IMR-90 (cell line): ENCODE measurements at regions not wholly inside any gene's neighbourhood (a gene's known extent, or its start where the extent isn't known, plus 50 kb on each side); places are given as distances from the start of the nearest gene placed in this dataset.
"Not testable (repeated sequence)": the region's sequence is repeated elsewhere in the genome, so short reads cannot be mapped to it uniquely, and the experiment has no call there.

Source experiments
- CHD1 ChIP-seq: IDR thresholded peaks from 2 replicates; pipeline ENCODE4 v1.6.1; 2012; ENCODE audit warnings: low read depth, low read length, improper control_type of control experiment
- CTCF ChIP-seq: conservative IDR thresholded peaks from 2 replicates; pipeline ENCODE4 v1.5.1; 2012; ENCODE audit warnings: mild to moderate bottlenecking, low read depth, low read length, improper control_type of control experiment
- ELK1 ChIP-seq: fragments of 150-350 bp; IDR thresholded peaks from 2 replicates; pipeline ENCODE4 v1.6.1; 2016; ENCODE audit warnings: low read depth, mild to moderate bottlenecking, low read length, moderate library complexity, borderline replicate concordance
- FOS ChIP-seq: fragments of 150-350 bp; IDR thresholded peaks from 2 replicates; pipeline ENCODE4 v1.6.1; 2016; ENCODE audit warnings: low read depth, low read length
- MAFK ChIP-seq: IDR thresholded peaks from 2 replicates; pipeline ENCODE4 v1.6.1; 2012; ENCODE audit warnings: low read depth, low read length, improper control_type of control experiment
- POLR2A ChIP-seq: IDR thresholded peaks from 2 replicates; pipeline ENCODE4 v1.6.1; 2012; ENCODE audit warnings: mild to moderate bottlenecking, low read depth, low read length
- RCOR1 ChIP-seq: IDR thresholded peaks from 2 replicates; pipeline ENCODE4 v1.6.1; 2012; ENCODE audit warnings: mild to moderate bottlenecking, low read length, improper control_type of control experiment; ENCODE audit not compliant: insufficient replicate concordance
- TF ChIP-seq, protein P1 (sequence below): fragments of 150-350 bp; IDR thresholded peaks from 2 replicates; pipeline ENCODE4 v1.6.1; 2017; ENCODE audit warnings: mild to moderate bottlenecking, antibody characterized with exemption, low read length, low read depth

- not testable (repeated sequence) for TF ChIP-seq CTCF, MAFK, FOS, CHD1, RCOR1, POLR2A, ELK1
- TF ChIP-seq, protein P1, sequence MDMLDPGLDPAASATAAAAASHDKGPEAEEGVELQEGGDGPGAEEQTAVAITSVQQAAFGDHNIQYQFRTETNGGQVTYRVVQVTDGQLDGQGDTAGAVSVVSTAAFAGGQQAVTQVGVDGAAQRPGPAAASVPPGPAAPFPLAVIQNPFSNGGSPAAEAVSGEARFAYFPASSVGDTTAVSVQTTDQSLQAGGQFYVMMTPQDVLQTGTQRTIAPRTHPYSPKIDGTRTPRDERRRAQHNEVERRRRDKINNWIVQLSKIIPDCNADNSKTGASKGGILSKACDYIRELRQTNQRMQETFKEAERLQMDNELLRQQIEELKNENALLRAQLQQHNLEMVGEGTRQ = not testable (repeated sequence)
Measured at GRCh38 chr14:106741086-106741827, 1214.9 kb downstream of the TMEM121 start.
